Upper lobe of left lung (tissue), 6 donors: ENCODE measurements at regions not wholly inside any gene's neighbourhood (a gene's known extent, or its start where the extent isn't known, plus 50 kb on each side); places are given as distances from the start of the nearest gene placed in this dataset.

Experiments used
- ATAC-seq, 2 donors: fragments of 200-7000 bp; cut with Tn5 transposase; one replicate each; pipeline ENCODE4 v1.9.1; 2022; ENCODE audit warnings: mild to moderate bottlenecking in 2 of 2, moderate library complexity in 2 of 2; ENCODE audit not compliant: low FRiP score in 2 of 2
- DNase-seq, 2 donors: peaks; one replicate each; pipeline ENCODE4 v3.0.0-alpha.2; 2019 to 2020
- H3K27ac ChIP-seq, 4 donors: fragments of 200-600 bp; sonication (generic); one replicate each; pipeline ENCODE4 v1.5.1; 2016 to 2019
- H3K27me3 ChIP-seq, 4 donors: fragments of 200-600 bp; sonication (generic); one replicate each; pipeline ENCODE4 v1.5.1; 2017 to 2019
- H3K36me3 ChIP-seq, 4 donors: fragments of 200-600 bp; sonication (generic); one replicate each; pipeline ENCODE4 v1.5.1; 2016 to 2019
- H3K4me1 ChIP-seq, 4 donors: fragments of 200-600 bp; sonication (generic); one replicate each; pipeline ENCODE4 v1.5.1; 2018 to 2019
- H3K4me3 ChIP-seq, 4 donors: fragments of 200-600 bp; sonication (generic); one replicate each; pipeline ENCODE4 v1.5.1; 2017 to 2019; ENCODE audit warnings: mild to moderate bottlenecking in 2 of 4, moderate library complexity in 1 of 4
- H3K9me3 ChIP-seq, 4 donors: fragments of 200-600 bp; sonication (generic); one replicate each; pipeline ENCODE4 v1.5.1; 2018 to 2019
- EP300 ChIP-seq, 4 donors: sonication (generic); formaldehyde crosslinking; IDR thresholded peaks; one replicate each; pipeline ENCODE4 v1.5.1; 2017; ENCODE audit warnings: antibody characterized with exemption in 4 of 4, control low read depth in 2 of 4
- POLR2A ChIP-seq, 4 donors: fragments of 450-650 bp; IDR thresholded peaks; one replicate each; pipeline ENCODE4 v1.5.1; 2016 to 2017; ENCODE audit warnings: antibody characterized with exemption in 4 of 4, mild to moderate bottlenecking in 2 of 4
- POLR2AphosphoS5 ChIP-seq, 2 donors: sonication (generic); formaldehyde crosslinking; IDR thresholded peaks; one replicate each; pipeline ENCODE4 v1.5.1; 2017; ENCODE audit warnings: antibody characterized with exemption in 2 of 2
- WGBS, 2 donors: methylation state at CpG; one replicate each; pipeline ENCODE4 v1.1.5; 2017 to 2018; 5-methylcytosine and 5-hydroxymethylcytosine counted together
- TF ChIP-seq, protein P1 (sequence below), 6 experiments: fragments of 450-650 bp in 4 of 6; fragments of 200-600 bp in 2 of 6; sonication (generic) in 2 of 6; IDR thresholded peaks; one replicate each; pipeline ENCODE4 v1.5.1; 2016 to 2019; ENCODE audit warnings: antibody characterized with exemption in 6 of 6
- donor health status: DM: no; HTN: no; CAD: no; lungs with moderate emphysema.
- donor health status: DM: no; HTN: yes; CAD: no; lungs with severe emphysema.

DNA sequence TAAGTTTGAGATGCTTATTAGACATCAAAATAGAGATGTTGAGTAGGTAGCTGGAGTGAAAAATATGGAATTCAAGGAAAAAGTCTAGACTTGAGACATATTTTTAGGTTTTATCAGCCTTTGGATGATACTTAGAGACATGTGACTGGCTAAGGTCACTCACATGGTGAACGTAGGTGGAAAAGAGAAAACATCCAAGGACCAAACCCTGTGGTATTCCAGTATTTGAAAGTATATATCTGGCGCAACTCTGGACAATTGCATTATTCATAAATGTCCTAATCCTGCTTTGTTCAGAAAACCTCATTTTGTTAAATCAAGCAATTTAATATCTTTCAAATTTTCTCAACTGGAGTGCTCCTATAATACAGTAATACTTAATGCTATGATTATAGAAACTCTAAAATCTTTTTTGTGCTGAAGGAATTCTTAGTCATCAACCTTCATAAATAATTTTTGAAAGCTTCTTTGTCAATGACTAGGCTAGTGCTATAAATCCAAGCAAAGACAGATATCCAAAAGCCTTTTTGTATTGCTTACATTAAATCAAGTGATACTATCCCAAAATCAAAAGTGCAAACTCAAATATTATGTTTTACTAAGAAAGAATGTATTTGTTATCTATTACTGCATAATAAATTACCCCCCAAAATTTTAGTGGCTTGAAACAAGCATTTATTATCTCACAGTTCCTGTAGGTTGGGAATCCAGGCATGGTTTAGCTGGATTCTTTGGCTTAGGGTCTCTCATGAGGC, 452.0 kb downstream of the ENC1 start:
- 89 to 96% methylated on average over 2 of the region's 2 CpGs for WGBS, 2 donors
- ATAC-seq (no peak), DNase-seq (no peak)
- Histone ChIP-seq H3K4me3 (no peak overlapping the region), H3K27me3 (no peaks in the 10 kb centered on the region), H3K4me1 (no peaks in the 10 kb centered on the region), H3K9me3 (no peaks in the 10 kb centered on the region), H3K36me3 (no peaks in the 10 kb centered on the region), H3K27ac (no peak overlapping the region)
- TF ChIP-seq POLR2A (IDR thresholded peaks at IDR 0.05) = no peak
- TF ChIP-seq POLR2AphosphoS5 (IDR thresholded peaks at IDR 0.05) = no peak
- TF ChIP-seq, protein P1, sequence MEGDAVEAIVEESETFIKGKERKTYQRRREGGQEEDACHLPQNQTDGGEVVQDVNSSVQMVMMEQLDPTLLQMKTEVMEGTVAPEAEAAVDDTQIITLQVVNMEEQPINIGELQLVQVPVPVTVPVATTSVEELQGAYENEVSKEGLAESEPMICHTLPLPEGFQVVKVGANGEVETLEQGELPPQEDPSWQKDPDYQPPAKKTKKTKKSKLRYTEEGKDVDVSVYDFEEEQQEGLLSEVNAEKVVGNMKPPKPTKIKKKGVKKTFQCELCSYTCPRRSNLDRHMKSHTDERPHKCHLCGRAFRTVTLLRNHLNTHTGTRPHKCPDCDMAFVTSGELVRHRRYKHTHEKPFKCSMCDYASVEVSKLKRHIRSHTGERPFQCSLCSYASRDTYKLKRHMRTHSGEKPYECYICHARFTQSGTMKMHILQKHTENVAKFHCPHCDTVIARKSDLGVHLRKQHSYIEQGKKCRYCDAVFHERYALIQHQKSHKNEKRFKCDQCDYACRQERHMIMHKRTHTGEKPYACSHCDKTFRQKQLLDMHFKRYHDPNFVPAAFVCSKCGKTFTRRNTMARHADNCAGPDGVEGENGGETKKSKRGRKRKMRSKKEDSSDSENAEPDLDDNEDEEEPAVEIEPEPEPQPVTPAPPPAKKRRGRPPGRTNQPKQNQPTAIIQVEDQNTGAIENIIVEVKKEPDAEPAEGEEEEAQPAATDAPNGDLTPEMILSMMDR (IDR thresholded peaks at IDR 0.05) = no peak
- no peak for TF ChIP-seq EP300 (IDR thresholded peaks at IDR 0.05)

DNA sequence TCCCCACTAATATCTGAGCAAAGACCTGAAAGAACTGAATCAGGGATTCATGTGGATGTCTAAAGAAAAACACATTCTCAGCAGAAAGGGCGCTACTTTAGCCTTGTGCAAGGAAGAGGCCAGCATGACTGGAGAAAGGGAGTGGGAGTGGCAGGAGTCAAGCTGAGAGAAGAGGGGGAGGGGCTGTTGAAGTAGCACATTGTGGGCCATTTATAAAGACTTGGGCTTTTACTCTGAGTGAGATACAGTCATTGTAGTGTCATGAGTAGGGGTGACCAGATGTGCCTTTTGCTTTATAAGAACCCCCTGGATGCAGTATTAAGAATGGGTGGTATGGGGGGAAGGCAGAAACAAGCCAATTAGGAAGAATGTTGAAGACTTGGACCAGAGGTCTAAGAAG, 452.8 kb downstream of the ENC1 start:
- no peak for TF ChIP-seq EP300 (IDR thresholded peaks at IDR 0.05)
- TF ChIP-seq POLR2AphosphoS5 (IDR thresholded peaks at IDR 0.05) = no peak
- TF ChIP-seq, protein P1 (IDR thresholded peaks at IDR 0.05) = no peak
- no peak for TF ChIP-seq POLR2A (IDR thresholded peaks at IDR 0.05)
- DNase-seq (no peak), ATAC-seq (no peak)
- Histone ChIP-seq H3K36me3 (no peaks in the 10 kb centered on the region), H3K27ac (no peak overlapping the region), H3K9me3 (no peaks in the 10 kb centered on the region), H3K27me3 (no peaks in the 10 kb centered on the region), H3K4me3 (no peak overlapping the region), H3K4me1 (no peaks in the 10 kb centered on the region)
- WGBS, 2 donors = 100% methylated on average over 1 of the region's 1 CpG

DNA sequence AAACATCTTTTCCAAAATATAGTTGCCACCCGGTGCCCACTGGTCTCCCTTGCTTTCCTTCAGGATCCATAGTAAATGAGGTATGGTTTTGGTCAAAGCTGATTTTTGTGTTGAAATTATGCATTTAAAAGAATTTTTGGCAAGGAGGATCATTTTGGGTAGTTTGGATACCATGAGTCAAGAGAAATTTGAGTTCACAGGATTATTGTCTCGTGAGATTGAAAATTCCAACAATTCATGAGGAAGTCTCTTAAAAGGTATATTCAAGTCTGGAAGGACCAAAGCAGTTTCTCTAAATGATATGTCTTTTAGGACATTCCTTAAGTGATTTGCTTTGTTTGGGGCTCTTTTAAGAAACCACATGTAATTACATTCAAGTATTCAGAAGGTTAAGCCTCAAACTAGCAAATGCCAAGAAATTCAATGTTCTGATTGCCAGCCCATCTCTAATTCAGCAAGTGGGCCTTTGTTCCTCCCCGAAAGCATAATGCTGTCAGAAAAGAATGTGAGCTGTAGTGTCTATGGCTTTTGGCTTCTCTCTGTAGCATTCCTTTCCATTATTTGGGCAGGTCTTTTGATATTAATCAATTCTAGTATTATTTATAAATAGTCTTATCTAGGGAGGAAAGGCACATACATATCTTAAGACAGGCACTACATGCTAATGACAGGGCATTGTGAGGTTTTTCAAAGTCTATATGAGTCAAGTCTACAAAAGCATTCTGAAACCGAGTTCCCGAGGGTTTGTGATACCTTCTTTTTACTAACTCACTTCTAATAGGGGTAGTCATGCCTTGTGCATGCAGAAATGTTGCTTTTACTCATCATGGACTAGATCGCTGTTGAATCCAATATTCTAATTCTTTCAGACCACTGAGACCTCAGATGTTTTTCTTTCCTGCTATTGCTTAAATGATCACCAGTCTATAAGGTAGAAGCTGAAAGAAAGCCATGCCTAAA, 453.9 kb downstream of the ENC1 start:
- WGBS, 2 donors = 88 to 91% methylated on average over 6 of the region's 6 CpGs
- Histone ChIP-seq H3K9me3 (no peaks in the 10 kb centered on the region), H3K36me3 (no peaks in the 10 kb centered on the region), H3K4me1 (no peaks in the 10 kb centered on the region), H3K27me3 (no peaks in the 10 kb centered on the region), H3K27ac (no peak overlapping the region), H3K4me3 (no peak overlapping the region)
- DNase-seq (no peak), ATAC-seq (no peak)
- TF ChIP-seq EP300 (IDR thresholded peaks at IDR 0.05) (no peak), POLR2AphosphoS5 (IDR thresholded peaks at IDR 0.05) (no peak), POLR2A (IDR thresholded peaks at IDR 0.05) (no peak)
- TF ChIP-seq, protein P1 (IDR thresholded peaks at IDR 0.05) = no peak

DNA sequence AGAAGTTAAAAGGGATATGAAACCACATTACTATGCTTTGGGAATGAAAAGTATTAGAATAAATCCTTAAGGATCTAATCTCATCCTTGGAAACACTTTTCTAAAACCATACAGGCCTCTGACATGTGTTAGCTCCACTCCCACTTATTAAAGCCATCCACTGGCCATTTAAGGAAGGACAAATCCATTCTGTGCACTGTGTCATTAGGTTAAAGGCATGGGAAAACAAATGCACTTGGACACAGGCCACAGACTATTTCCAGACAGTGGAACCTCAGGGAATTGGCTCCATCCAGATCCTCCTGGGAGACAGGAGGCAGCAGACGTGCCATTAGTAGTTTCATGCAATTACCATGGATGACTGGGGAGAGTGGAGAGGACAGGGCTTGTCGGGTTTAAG, 454.9 kb downstream of the ENC1 start:
- Histone ChIP-seq H3K4me1 (no peaks in the 10 kb centered on the region), H3K27me3 (no peaks in the 10 kb centered on the region), H3K36me3 (no peaks in the 10 kb centered on the region), H3K4me3 (no peak overlapping the region), H3K9me3 (no peaks in the 10 kb centered on the region), H3K27ac (no peak overlapping the region)
- WGBS, 2 donors = 76 to 83% methylated on average over 2 of the region's 2 CpGs
- TF ChIP-seq, protein P1 (IDR thresholded peaks at IDR 0.05) = no peak
- TF ChIP-seq POLR2AphosphoS5 (IDR thresholded peaks at IDR 0.05) (no peak), EP300 (IDR thresholded peaks at IDR 0.05) (no peak), POLR2A (IDR thresholded peaks at IDR 0.05) (no peak)
- DNase-seq = no peak
- no peak for ATAC-seq
